IMR-90 (cell line): ENCODE measurements at regions not wholly inside any gene's neighbourhood (a gene's known extent, or its start where the extent isn't known, plus 50 kb on each side); places are given as distances from the start of the nearest gene placed in this dataset.

ENCODE experiments used
- ATAC-seq: fragments of 200-7000 bp; cut with Tn5 transposase; 2 replicates; pipeline ENCODE4 v1.9.1; 2020; ENCODE audit warnings: low read depth, mild to moderate bottlenecking, moderate library complexity
- BruUV-seq: library from RNA; stranded (reverse); fragments of 400-500 nt; replicated peaks from 2 replicates; lab custom pipeline; 2021; lab: Mats Ljungman, UMichigan
- CTCF ChIA-PET: fragments of 300-600 bp; formaldehyde crosslinking; extraction: SDS; loops from one replicate; lab custom pipeline; 2021; ENCODE audit warnings: antibody characterized with exemption; lab: Yijun Ruan, JAX
- POLR2A ChIA-PET: fragments of 300-600 bp; sonication (Branson Sonifier 250); formaldehyde crosslinking; loops from one replicate; lab custom pipeline; 2022; ENCODE audit warnings: antibody characterized with exemption; ENCODE audit not compliant: unreplicated experiment; lab: Charles Lee
- DNase-seq: peaks from one replicate; pipeline ENCODE4 v3.0.0; 2013
- H2AFZ ChIP-seq: replicated peaks from 2 replicates; pipeline ENCODE3; 2013; ENCODE audit warnings: low read length, mild to moderate bottlenecking; ENCODE audit not compliant: poor library complexity
- H2AK5ac ChIP-seq: 2 replicates; pipeline ENCODE4 v1.6.1; 2013; ENCODE audit warnings: low read depth, low read length, inconsistent platforms
- H2AK9ac ChIP-seq: replicated peaks from 2 replicates; pipeline ENCODE3; 2013; ENCODE audit warnings: mild to moderate bottlenecking, low read depth, low read length, moderate library complexity; ENCODE audit not compliant: poor library complexity
- H2BK120ac ChIP-seq: 2 replicates; pipeline ENCODE4 v1.6.1; 2013; ENCODE audit warnings: low read depth, low read length, inconsistent platforms
- H2BK15ac ChIP-seq: 3 replicates; pipeline ENCODE4 v1.6.1; 2013; ENCODE audit warnings: low read depth, low read length, inconsistent platforms
- H2BK20ac ChIP-seq: 2 replicates; pipeline ENCODE4 v1.6.1; 2013; ENCODE audit warnings: low read depth, mild to moderate bottlenecking, inconsistent platforms, low read length, moderate library complexity
- H2BK5ac ChIP-seq: 2 replicates; pipeline ENCODE4 v1.6.1; 2013; ENCODE audit warnings: mild to moderate bottlenecking, low read depth, low read length, inconsistent platforms; ENCODE audit not compliant: poor library complexity, severe bottlenecking
- H3K14ac ChIP-seq: replicated peaks from 2 replicates; pipeline ENCODE4 v1.6.1; 2013; ENCODE audit warnings: low read depth, low read length, inconsistent platforms
- H3K18ac ChIP-seq: 2 replicates; pipeline ENCODE4 v1.6.1; 2013; ENCODE audit warnings: low read depth, low read length, control low read depth
- H3K23ac ChIP-seq: 2 replicates; pipeline ENCODE4 v1.6.1; 2013; ENCODE audit warnings: low read depth, low read length, inconsistent platforms
- H3K27ac ChIP-seq: 2 replicates; pipeline ENCODE4 v1.5.1; 2013; ENCODE audit warnings: mild to moderate bottlenecking, control low read depth, low read length; ENCODE audit not compliant: insufficient read depth
- H3K27me3 ChIP-seq: 2 replicates; pipeline ENCODE4 v1.6.1; 2013; ENCODE audit warnings: low read length; ENCODE audit not compliant: control insufficient read depth, insufficient read depth
- H3K36me3 ChIP-seq: 2 replicates; pipeline ENCODE4 v1.6.1; 2013; ENCODE audit warnings: low read length, mixed read lengths; ENCODE audit not compliant: control insufficient read depth, insufficient read depth
- H3K4ac ChIP-seq: 2 replicates; pipeline ENCODE4 v1.6.1; 2013; ENCODE audit warnings: low read depth, low read length, inconsistent platforms
- H3K4me1 ChIP-seq: 2 replicates; pipeline ENCODE4 v1.6.1; 2013; ENCODE audit warnings: low read length, mixed read lengths; ENCODE audit not compliant: control insufficient read depth, insufficient read depth
- H3K4me2 ChIP-seq: 2 replicates; pipeline ENCODE4 v1.6.1; 2013; ENCODE audit warnings: low read depth, mild to moderate bottlenecking, control low read depth, low read length, moderate library complexity
- H3K4me3 ChIP-seq: 2 replicates; pipeline ENCODE4 v1.5.1; 2013; ENCODE audit warnings: low read depth, mild to moderate bottlenecking, control low read depth, low read length, moderate library complexity; ENCODE audit not compliant: insufficient read depth
- H3K56ac ChIP-seq: 2 replicates; pipeline ENCODE4 v1.6.1; 2013; ENCODE audit warnings: low read length, inconsistent platforms; ENCODE audit not compliant: insufficient read depth; ENCODE audit errors: extremely low read depth
- H3K79me1 ChIP-seq, 2 experiments: 2 replicates each; pipeline ENCODE4 v1.6.1; 2013; ENCODE audit warnings: low read length in 2 of 2, inconsistent platforms in 1 of 2, low read depth in 1 of 2
- H3K9ac ChIP-seq: 2 replicates; pipeline ENCODE4 v1.6.1; 2013; ENCODE audit warnings: low read depth, low read length, control low read depth
- H3K9me1 ChIP-seq: 2 replicates; pipeline ENCODE4 v1.6.1; 2013; ENCODE audit warnings: low read length, inconsistent platforms; ENCODE audit not compliant: insufficient read depth
- H3K9me3 ChIP-seq: 2 replicates; pipeline ENCODE4 v1.6.1; 2013; ENCODE audit warnings: low read length; ENCODE audit not compliant: control insufficient read depth, insufficient read depth
- H4K20me1 ChIP-seq: 2 replicates; pipeline ENCODE4 v1.6.1; 2013; ENCODE audit warnings: low read length, inconsistent platforms; ENCODE audit not compliant: insufficient read depth
- H4K5ac ChIP-seq: 2 replicates; pipeline ENCODE4 v1.6.1; 2013; ENCODE audit warnings: mild to moderate bottlenecking, low read depth, low read length, control low read depth
- H4K8ac ChIP-seq, 2 experiments: 2 replicates each; pipeline ENCODE4 v1.6.1; 2013; ENCODE audit warnings: low read depth in 2 of 2, low read length in 2 of 2, control low read depth in 1 of 2, inconsistent platforms in 1 of 2
- H4K91ac ChIP-seq: 2 replicates; pipeline ENCODE4 v1.6.1; 2013; ENCODE audit warnings: low read depth, low read length, inconsistent platforms; ENCODE audit not compliant: insufficient read depth
- BHLHE40 ChIP-seq: fragments of 150-350 bp; IDR thresholded peaks from 2 replicates; pipeline ENCODE4 v1.6.1; 2016; ENCODE audit warnings: mild to moderate bottlenecking, low read depth, low read length
- CEBPB ChIP-seq: IDR thresholded peaks from 2 replicates; pipeline ENCODE4 v1.6.1; 2012; ENCODE audit warnings: low read depth, low read length, improper control_type of control experiment
- CHD1 ChIP-seq: IDR thresholded peaks from 2 replicates; pipeline ENCODE4 v1.6.1; 2012; ENCODE audit warnings: low read depth, low read length, improper control_type of control experiment
- CTCF ChIP-seq: conservative IDR thresholded peaks from 2 replicates; pipeline ENCODE4 v1.5.1; 2012; ENCODE audit warnings: mild to moderate bottlenecking, low read depth, low read length, improper control_type of control experiment
- ELK1 ChIP-seq: fragments of 150-350 bp; IDR thresholded peaks from 2 replicates; pipeline ENCODE4 v1.6.1; 2016; ENCODE audit warnings: low read depth, mild to moderate bottlenecking, low read length, moderate library complexity, borderline replicate concordance
- FOS ChIP-seq: fragments of 150-350 bp; IDR thresholded peaks from 2 replicates; pipeline ENCODE4 v1.6.1; 2016; ENCODE audit warnings: low read depth, low read length
- MAFK ChIP-seq: IDR thresholded peaks from 2 replicates; pipeline ENCODE4 v1.6.1; 2012; ENCODE audit warnings: low read depth, low read length, improper control_type of control experiment
- MAZ ChIP-seq: IDR thresholded peaks from 2 replicates; pipeline ENCODE4 v1.6.1; 2012; ENCODE audit warnings: low read depth, mild to moderate bottlenecking, low read length, improper control_type of control experiment, moderate library complexity, borderline replicate concordance
- MXI1 ChIP-seq: IDR thresholded peaks from 2 replicates; pipeline ENCODE4 v1.6.1; 2012; ENCODE audit warnings: low read depth, mild to moderate bottlenecking, low read length, moderate library complexity, borderline replicate concordance
- NFE2L2 ChIP-seq: fragments of 150-350 bp; IDR thresholded peaks from 2 replicates; pipeline ENCODE4 v1.6.1; 2016; ENCODE audit warnings: low read depth, mild to moderate bottlenecking, low read length
- POLR2A ChIP-seq: IDR thresholded peaks from 2 replicates; pipeline ENCODE4 v1.6.1; 2012; ENCODE audit warnings: mild to moderate bottlenecking, low read depth, low read length
- RAD21 ChIP-seq: IDR thresholded peaks from 2 replicates; pipeline ENCODE4 v1.6.1; 2012; ENCODE audit warnings: low read length, improper control_type of control experiment
- RCOR1 ChIP-seq: IDR thresholded peaks from 2 replicates; pipeline ENCODE4 v1.6.1; 2012; ENCODE audit warnings: mild to moderate bottlenecking, low read length, improper control_type of control experiment; ENCODE audit not compliant: insufficient replicate concordance
- RFX5 ChIP-seq: IDR thresholded peaks from 2 replicates; pipeline ENCODE4 v1.8.0; 2012; ENCODE audit warnings: low read depth, mild to moderate bottlenecking, low read length, moderate library complexity
- SMC3 ChIP-seq: fragments of 150-350 bp; IDR thresholded peaks from 2 replicates; pipeline ENCODE4 v1.6.1; 2016; ENCODE audit warnings: low read depth, mild to moderate bottlenecking, antibody characterized with exemption, low read length, moderate library complexity
- USF2 ChIP-seq: fragments of 150-350 bp; IDR thresholded peaks from 2 replicates; pipeline ENCODE4 v1.6.1; 2017; ENCODE audit warnings: mild to moderate bottlenecking, antibody characterized with exemption, low read length, low read depth
- WGBS, 2 experiments: methylation state at CpG; one replicate each; pipeline versions ENCODE4 v1.1.5 to v1.1.7; 2013; ENCODE audit warnings: missing lambda C conversion rate in 2 of 2; ENCODE audit not compliant: insufficient read length in 1 of 2; ENCODE audit errors: extremely low coverage in 2 of 2; 5-methylcytosine and 5-hydroxymethylcytosine counted together
- dilution Hi-C: fragments of 300-500 bp; cut with HindIII; formaldehyde crosslinking; loops from one replicate; pipeline ENCODE4 v1.14.3; 2018; ENCODE audit warnings: low sequenced_read_pairs; ENCODE audit not compliant: unreplicated experiment
- in situ Hi-C: fragments of 300-500 bp; cut with MboI; formaldehyde crosslinking; loops from 3 replicates; pipeline ENCODE4 v1.14.3; 2019; ENCODE audit warnings: low sequenced_read_pairs, inconsistent platforms, mixed read lengths
- intact Hi-C: fragments of 100-400 bp; cut with micrococcal nuclease; formaldehyde crosslinking; loops from 2 replicates; pipeline ENCODE4 v1.10.0; 2022

GRCh38 chr5:85143138-85143537 lies 758.5 kb upstream of the EDIL3 start:
- Histone ChIP-seq H3K9me1 (no peaks in the 10 kb centered on the region), H2BK120ac (no peak overlapping the region), H4K20me1 (no peaks in the 10 kb centered on the region), H3K4me2 (no peak overlapping the region), H2AK5ac (no peak overlapping the region), H3K27me3 (no peaks in the 10 kb centered on the region), H2AFZ (no peak overlapping the region), H3K79me1 (no peaks in the 10 kb centered on the region), H2AK9ac (no peak overlapping the region), H3K4me1 (no peaks in the 10 kb centered on the region), H3K23ac (no peak overlapping the region), H3K36me3 (no peaks in the 10 kb centered on the region), H4K5ac (no peak overlapping the region), H4K91ac (no peak overlapping the region), H3K9ac (no peak overlapping the region), H3K4me3 (no peak overlapping the region), H2BK15ac (no peak overlapping the region), H3K9me3 (no peaks in the 10 kb centered on the region), H3K4ac (no peak overlapping the region), H3K27ac (no peak overlapping the region), H2BK20ac (no peak overlapping the region), H3K18ac (no peak overlapping the region), H4K8ac (no peak overlapping the region), H3K56ac (no peak overlapping the region), H3K14ac (no peak overlapping the region), H2BK5ac (no peak overlapping the region)
- ChIA-PET CTCF (no interaction called here), POLR2A (no interaction called here)
- ATAC-seq: no peak
- intact Hi-C loops: no loop called here
- DNase-seq: no peak
- WGBS, 2 experiments: no CpG with 5 or more reads among the region's 3 CpGs
- in situ Hi-C loops: no loop called here
- no TSS peak for BruUV-seq
- dilution Hi-C loops: no loop called here
- TF ChIP-seq MAZ (no peak), SMC3 (no peak), NFE2L2 (no peak), POLR2A (no peak), RAD21 (no peak), MXI1 (no peak), CEBPB (no peak), CHD1 (no peak), BHLHE40 (no peak), MAFK (no peak), RCOR1 (no peak), USF2 (no peak), FOS (no peak), RFX5 (no peak), ELK1 (no peak), CTCF (no peak)
